Skin of body (tissue), 1 donor: ENCODE measurements at regions not wholly inside any gene's neighbourhood (a gene's known extent, or its start where the extent isn't known, plus 50 kb on each side); places are given as distances from the start of the nearest gene placed in this dataset.
"Not testable (repeated sequence)": the region's sequence is repeated elsewhere in the genome, so short reads cannot be mapped to it uniquely, and the experiment has no call there.

Experiments
- DNase-seq: peaks from one replicate; lab custom pipeline; 2025; lab: John Stamatoyannopoulos, UW

DNA sequence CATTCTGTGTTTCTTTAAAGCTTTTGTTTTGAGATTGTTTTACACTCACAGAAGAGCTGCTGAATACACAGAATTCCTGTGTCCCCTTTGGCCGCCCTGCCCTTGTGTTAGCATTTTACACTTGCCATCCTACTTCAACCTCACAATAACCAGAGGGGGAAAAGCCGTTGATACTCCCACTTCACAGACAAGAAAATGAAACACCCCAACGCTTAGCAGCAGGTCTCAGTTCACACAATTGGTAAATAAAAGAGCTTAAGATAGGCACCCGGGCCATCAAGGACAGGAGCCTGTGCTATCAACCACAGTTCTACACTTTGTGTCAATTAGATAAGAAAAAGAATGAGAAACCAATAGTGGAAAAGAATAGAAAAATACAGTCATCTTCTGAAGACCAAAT, 178.0 kb downstream of the SYK start:
- no peak for DNase-seq

DNA sequence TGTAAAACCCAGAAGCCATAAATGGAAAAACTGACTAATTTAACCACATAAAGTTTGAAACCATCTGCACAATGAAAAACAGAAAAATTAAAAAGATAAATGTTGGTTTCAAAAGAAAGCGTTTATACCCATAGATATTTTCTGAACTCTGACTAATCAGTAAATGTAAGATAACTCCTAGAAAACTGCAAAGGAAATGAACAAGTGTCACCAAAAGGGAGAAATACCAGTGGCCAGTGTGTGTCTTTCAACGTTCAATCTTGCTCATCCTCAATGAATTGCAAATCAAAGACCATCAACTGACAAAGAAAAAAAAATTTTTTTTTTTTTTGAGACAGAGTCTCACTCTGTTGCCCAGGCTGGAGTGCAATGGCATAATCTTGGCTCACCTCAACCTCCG, 180.1 kb downstream of the SYK start:
- no peak for DNase-seq

DNA sequence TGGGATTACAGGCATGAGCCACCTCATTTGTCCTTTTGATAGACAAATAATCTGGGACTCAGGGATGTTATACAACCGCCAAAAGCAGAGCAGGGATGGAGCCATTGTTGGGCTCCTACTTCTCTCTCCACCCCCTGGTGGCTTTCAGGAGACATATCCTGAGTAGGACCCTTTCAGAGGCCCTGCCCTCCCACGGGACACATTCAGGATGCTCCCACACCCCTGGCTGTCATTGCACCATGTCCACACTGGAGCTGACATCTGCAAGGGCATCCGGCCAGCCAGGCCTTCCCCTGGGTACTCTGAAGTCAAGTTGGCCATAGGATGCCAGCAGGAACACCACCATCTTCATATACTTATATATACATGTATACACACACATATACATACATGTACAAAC, 181.8 kb downstream of the SYK start:
- DNase-seq, result no peak

DNA sequence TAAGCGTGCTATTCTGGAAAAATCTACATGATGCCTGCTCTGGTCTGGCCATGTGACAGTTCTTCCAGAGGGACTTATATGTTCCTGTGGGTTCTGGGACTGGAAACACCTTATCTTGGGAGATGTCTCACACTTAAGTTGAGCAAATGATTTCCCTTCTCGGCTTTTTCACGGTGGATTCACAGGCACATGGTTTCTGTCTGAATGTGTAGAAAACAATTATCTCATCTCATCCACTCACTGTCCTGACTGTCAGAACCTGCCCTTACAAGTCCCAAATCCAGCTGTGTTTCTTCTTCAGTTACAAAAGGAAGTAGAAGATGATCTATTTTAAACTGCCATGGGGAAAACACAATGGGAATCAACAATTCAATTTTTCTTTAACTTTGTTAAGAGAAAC, 184.0 kb downstream of the SYK start:
- DNase-seq, result no peak

DNA sequence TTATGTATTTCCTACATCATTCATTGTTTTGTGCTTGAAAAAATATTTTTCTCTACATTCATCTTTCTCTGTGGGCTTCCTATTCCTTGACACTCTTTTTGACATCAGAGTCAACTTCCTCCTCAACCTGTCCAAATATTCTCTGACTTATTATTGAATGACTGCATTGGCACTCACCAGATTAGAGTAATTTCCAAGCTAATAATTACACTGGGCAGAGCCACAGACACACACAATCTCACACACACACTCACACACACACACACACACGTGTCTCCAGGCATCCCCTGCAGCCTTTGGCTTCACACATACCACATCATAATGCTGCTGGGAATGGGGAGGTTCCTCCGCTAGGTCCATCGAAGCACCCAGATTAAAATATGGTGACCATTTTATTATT, 184.5 kb downstream of the SYK start:
- no peak for DNase-seq

DNA sequence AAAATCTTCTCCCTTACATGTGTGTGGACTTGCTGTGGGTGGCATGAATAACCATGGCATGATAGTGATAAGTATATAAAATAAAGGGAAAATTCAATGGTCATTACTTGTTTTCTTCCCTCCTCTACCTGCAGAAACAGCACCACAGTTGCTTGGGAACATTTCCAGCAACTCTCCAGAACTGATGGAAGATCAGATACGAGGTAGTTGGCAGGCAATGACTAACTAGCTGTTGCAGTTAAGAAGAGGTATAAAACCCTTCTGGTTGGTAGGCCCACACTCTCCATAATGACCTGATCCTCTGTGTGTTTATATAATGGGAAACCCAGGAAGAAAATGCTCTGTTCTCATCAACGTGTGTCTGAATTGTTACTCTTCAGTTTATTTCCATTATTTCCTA, 185.9 kb downstream of the SYK start:
- no peak for DNase-seq

DNA sequence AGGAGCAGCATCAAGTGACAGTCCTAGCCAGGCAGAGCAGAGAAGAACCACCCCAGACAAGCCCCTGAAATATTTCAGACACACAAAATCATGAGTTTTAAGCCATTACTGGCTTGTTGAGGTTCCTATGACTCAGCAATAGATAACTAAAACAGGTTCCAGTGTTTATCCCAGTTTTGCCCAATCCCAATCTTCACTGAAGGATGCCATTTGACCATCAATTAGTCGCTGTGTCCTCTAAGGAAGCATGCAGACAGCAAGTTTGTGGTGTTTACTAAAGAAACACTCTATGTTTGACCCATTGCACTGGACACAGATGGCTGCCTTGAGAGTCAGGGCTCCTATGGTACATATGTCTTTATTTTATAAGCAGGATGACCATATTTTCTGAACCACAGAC, 186.7 kb downstream of the SYK start:
- no peak for DNase-seq

DNA sequence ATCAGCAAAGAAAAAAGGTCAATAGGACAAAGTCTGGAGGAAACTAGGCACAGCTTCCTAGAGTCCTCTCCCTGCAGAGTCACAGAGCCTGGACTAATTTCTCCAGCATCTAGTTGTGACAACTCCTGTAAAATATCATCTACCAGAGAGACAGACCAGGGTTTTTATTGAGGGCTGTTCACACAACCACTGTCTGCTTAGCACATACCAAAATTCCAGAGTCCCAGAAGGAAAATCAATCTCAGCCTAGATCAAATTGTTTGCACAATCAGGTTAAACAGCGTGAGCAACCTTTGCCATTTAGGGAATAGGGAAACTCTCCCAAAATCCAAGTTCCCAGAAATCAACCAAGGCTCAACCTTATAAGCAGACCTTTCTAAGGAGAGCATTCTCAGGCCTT, 190.3 kb downstream of the SYK start:
- DNase-seq, result no peak

DNA sequence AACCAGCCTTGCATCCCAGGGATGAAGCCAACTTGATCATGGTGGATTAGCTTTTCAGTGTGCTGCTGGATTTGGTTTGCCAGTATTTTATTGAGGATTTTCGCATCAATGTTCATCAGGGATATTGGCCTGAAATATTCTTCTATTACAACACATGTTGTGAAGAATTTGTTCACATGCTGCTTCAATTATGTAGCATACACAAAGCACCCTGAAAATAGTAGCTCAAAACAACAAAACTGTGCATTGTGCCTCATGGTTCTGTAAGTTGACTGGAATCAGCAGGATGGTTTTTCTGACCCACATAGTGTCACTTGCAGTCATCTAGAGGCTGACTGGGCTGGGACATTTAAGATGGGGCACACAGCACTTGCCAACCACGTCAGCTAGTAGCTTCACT, 193.9 kb downstream of the SYK start:
- no peak for DNase-seq

DNA sequence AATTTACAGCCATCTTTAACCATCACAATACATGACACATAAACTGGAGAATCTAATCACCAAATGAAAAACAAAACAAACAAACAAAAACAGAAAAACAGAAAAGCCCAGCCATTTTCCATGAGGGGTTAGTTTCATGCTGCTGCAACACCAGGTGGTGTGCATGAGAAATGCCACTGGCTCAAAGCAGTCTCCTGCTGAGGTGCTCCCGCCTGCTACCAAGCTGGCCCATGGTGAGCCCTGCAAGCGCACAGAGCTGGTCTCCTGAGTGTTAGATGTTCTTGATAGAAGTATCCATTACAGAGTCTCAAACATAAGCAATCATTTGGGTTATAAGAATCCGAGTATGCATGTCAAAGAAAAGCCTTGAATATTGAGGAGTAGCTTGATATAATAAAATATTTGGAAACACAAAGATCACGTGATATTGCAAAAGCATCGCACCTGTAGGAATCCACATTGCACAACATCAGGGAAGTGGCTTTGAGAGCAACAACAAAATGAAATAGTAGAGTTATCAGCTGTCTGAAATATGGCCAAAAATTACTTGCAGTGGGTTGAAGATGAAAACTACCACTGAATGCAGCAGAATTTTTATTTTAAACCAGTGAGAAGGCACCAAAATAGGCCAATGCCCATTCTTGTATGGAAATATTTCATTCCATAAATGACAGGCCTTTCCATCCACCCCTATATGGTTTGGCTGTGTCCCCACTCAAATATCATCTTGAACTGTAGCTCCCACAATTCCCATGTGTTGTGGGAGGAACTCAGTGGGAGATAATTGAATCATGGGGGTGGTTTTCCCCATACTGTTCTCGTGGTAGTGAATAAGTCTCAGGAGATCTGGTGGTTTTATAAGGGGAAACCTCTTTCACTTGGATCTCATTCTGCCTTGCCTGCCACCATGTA, 194.8 kb downstream of the SYK start:
- DNase-seq, result no peak

DNA sequence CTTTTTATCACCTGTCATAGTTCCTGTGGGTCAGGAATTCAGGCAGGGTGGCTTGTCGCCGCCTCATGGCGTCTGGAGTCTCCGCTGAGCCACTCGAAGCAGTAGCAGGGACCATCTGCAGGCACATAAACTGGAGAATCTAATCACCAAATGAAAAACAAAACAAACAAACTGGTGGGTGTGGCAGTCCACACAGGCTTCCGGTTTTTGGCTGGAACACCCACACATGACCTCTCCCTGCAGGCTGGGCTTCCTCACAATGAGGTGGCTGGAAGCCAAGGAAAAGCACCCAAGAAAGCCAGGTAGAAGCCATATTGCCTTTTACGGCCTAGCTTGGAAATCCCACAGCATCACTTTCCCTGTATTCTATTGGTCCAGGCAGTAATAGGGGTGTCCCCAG, 197.0 kb downstream of the SYK start:
- no peak for DNase-seq

DNA sequence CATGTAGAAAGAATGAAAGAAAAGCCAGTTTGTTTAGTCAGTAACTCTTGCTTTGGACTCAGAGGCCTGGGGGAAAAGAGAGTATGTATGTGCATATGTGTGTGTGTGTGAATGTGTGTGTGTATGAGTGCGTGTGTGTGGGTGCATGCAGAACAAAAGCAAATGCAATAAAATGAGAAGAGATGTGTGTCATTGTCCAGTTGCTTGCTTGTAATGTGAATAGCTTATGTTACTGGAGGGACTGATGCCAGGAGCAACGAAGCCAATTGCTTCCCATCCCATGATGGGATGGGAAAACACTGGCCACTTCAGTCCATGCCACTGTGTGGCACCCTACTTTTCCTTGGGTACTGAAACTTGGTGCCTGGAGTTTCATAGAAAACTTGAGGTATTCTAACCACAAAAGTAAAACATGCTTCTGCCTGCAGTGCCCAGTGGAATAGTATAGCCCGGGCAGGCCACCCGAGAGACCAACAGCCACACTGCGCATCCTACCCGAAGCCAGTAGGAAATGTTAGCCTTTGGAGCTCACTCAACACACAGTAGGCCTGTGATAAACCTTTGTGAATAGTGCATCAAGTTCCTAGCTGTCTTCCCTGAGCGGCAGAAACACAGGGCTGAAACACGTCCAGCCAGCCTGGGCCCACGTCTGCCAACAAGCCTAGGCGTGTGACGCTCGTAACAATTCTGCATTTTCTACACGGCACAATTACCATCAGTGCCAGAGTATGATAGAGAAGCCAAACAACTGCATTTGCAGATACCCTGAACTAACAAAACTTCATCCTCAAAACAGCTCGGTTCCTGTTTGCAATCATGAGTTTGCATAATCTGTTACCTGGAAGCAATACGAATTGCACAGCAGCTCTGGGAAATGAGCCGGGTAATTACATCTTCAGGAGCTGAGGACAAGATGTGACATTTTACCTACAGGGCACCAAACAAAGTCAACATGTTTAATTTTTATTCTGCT, 198.1 kb downstream of the SYK start:
- DNase-seq, result no peak

DNA sequence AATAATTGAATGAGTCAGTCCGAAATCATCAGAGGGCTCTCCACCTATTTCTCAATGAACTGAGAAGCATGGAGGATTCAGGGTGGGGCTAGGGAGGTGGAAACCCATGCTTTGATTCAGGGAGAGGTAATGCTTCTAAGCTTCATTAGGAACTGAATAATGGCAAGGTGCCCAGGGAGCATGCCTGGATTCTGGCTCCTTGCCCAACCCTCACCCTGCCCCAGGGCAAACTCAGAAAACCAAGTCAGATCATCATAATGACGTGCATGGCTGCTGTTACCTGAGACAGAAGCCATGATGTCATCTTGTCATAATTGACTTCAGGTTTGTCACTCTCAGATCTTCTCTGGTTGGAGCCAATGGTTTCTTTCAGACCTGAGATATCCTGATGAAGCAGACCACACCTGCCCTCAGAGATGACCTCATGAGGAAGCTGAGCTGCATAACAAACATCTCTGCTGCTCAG, 199.6 kb downstream of the SYK start:
- no peak for DNase-seq

DNA sequence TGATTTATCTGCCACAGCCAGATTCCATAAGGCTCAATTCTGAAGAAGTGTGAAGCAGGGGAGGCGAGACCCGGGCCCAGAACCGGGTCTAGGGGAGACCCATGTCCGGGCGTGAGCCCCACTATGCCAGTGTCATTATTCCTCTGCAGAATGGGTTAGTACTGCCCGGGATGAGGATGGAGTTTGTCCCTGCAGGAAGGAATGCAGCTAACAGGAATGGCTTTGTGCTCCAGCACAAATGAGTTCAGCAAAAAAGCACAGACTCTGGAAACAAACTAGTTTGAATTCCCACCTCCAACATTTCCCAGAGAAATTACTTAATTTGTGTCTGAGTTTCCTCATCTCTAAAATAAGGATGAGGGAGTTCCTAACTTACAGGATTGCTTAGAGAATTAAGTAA, 202.9 kb downstream of the SYK start:
- no peak for DNase-seq

DNA sequence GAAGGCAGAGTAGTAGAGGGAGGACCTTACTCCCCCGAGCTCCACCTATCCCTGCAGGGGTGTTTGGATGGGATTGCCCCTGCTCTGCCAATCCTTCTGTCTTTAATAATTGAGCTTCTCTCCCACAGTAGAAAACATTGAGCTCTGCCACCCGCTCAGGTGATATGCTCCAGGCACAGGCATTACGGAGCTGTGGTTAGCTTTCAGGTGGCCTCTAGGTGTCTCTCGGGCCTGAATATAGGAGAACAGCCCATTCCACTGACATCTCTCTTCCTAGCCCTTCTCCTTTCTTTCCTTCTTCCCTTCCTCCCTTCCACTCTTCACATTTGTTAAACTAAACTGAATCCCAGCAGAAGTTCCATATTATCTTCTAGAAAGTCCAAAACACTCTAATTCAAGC, 203.4 kb downstream of the SYK start:
- no peak for DNase-seq

DNA sequence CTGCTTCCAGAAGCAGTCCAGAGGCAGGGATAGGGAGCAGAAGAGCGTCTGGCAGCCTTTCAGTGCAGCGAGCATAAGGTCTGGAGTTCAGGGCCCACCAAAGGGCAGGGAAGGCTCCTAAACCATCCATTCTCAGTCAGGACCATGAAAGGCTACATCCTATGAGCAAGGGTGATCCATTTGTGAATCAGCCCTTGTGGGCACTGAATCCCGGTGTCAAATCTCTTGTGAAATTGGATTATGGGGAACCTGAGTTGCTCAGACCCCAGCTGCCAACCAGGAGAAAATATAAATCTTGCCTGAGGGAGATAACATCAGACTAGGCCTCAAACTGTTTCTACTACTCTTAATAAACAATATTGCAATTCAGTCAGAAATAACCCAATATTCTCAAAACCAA, 204.4 kb downstream of the SYK start:
- no peak for DNase-seq

DNA sequence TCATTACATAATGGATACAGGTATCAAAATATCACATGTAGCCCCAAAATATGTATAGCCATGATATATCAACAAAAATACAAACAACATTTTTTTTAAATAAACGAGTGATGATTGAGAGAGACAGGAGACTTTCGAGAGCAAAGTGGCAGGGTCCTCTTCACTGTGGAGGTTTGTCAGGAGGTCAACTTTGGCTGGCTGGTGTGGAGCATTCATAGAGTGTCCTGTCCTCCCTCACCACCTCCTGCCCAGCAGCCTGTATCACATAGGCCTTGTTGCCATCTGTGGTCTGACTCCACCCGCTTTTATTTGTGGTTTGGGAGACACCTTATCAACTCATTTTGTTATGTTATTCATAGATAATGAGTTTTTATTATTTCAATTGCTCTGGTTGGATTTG, 206.9 kb downstream of the SYK start:
- no peak for DNase-seq

DNA sequence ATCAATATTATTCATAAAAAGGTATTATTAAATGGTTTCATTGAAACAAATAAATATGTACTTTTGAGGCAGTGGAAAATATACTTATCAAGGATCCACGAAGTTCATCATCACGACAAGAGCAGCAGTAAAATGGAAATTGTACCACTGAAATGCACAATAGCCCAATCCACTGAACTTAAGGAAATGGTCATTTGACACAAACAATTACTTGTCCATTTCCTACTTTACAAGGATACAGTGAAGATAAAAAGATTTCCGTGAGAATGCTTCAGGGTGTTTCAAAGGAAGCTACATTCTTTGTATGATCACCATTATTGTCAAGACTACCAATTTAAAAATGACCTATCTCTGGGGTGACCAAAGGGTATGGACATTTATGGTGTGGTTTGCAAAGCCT, 210.3 kb downstream of the SYK start:
- no peak for DNase-seq

DNA sequence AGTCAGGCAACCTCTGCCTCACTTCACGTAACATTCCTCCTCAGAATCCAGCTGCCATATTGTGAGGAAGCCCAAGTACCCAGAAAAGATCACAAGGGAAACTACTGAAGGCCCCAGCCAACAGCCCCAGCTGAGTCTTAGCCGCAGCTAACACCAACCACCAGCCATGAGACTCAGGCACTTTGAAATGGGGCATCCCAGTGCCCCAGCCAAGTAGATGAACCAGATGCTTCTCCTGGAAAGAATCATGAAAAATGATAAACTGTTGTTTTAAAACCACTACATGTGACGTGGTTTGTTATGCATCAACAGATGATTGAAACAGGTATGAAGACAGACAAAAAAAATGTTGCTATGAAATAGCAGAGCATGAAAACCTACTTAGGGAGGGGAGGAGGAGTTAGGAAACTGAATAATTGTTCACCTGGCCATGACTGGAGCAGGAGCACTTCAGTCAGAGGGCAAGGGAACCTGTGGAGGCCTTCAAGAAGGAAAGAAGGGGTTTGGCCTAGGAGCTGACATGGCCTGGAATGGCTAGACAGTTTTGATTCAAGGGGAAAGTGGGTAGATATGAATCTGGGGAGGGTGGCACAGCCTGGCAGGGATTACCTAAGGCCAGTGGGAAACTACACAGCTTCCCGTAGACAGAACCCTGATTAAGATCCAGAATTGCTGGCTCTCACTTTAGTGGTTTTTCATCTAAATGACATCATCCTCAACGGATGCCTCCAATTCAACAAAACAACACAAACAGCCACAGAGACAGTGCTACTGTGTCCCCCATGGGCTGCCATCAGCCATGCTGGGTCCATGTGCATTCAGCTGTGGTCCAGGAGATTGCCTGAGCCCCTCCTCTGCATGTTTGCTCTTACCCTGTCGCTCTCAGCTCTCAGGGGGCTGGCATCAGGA, 211.6 kb downstream of the SYK start:
- DNase-seq, result no peak

DNA sequence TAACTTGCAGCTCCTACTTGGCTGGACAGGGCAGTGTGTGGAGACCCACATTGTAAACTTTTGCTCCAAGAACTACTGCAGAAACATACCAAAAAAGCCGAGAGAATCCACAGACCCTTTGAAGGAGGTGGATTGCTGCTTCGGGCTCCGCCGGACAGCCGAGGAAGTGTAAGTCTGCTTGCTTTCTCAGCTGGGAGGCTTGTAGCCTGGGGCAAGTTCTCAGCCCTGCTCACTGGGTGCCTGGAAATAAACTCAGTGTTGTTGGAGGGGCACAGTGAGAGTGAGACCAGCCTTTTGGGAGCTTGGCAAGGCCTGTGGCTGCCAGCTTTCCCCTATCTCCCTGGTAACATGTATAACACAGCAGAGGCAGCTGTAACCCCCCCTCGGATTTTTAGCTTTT, 215.6 kb downstream of the SYK start:
- DNase-seq, result no peak

DNA sequence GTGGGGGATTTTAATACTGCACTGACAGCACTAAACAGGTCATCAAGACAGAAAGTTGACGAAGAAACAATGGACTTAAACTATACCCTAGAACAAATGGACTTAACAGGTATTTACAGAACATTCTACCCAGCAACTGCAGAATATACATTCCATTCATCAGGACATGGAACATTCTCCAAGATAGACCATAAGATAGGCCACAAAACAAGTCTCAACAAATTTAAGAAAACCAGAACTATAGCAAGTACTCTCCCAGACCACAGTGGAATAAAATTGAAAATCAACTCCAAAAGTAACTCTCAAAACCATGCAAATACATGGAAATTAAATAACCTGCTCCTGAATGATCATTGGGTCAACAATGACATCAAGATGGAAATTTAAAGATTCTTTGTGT, 218.3 kb downstream of the SYK start:
- DNase-seq, result not testable (repeated sequence)
